Lower lobe of right lung (tissue), 2 donors: ENCODE measurements at regions not wholly inside any gene's neighbourhood (a gene's known extent, or its start where the extent isn't known, plus 50 kb on each side); places are given as distances from the start of the nearest gene placed in this dataset.

ENCODE experiments used
- ATAC-seq, 2 donors: fragments of 200-7000 bp; cut with Tn5 transposase; one replicate each; pipeline ENCODE4 v1.9.1; 2020 to 2022; ENCODE audit warnings: mild to moderate bottlenecking in 2 of 2, moderate library complexity in 2 of 2
- DNase-seq: peaks from one replicate; pipeline ENCODE4 v3.0.0-alpha.2; 2020
- H3K27ac ChIP-seq: fragments of 200-600 bp; one replicate; pipeline ENCODE4 v1.8.0; 2022
- H3K27me3 ChIP-seq: fragments of 200-600 bp; one replicate; pipeline ENCODE4 v1.8.0; 2022; ENCODE audit warnings: low read depth
- H3K36me3 ChIP-seq: fragments of 200-600 bp; one replicate; pipeline ENCODE4 v1.8.0; 2022; ENCODE audit warnings: mild to moderate bottlenecking
- H3K4me1 ChIP-seq: fragments of 200-600 bp; one replicate; pipeline ENCODE4 v1.8.0; 2022
- H3K4me3 ChIP-seq: fragments of 200-600 bp; one replicate; pipeline ENCODE4 v1.8.0; 2022; ENCODE audit warnings: mild to moderate bottlenecking
- H3K9me3 ChIP-seq: fragments of 200-600 bp; one replicate; pipeline ENCODE4 v1.8.0; 2022
- intact Hi-C: fragments of 100-400 bp; cut with DNase I; formaldehyde crosslinking; loops from one replicate; pipeline ENCODE4 v1.11.0; 2022
- TF ChIP-seq, protein P1 (sequence below): fragments of 200-600 bp; IDR thresholded peaks from one replicate; pipeline ENCODE4 v1.8.0; 2022; ENCODE audit warnings: antibody characterized with exemption, mild to moderate bottlenecking
- donor health status: DM: no; HTN: yes; CAD: no; lungs with severe emphysema.

DNA sequence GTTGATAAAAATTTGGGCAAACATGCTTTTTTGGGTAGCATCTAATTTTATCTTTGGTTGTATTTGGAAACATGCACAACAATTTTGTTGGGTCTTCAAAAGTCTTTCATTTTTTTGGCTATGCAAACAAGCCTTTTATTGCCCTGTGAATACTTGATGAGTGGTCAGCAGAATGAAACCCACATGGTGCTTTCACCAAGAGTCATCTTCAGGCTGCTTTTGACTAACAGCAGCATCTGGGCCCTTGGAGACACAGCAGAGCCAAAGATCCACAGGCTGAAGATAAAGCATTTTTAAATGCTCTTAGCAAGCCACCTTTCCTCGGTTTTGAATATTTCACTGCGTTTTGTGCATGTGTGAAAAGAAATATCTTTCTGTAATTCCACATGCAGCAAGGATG is 154.9 kb downstream of the FGF9 start:
- Histone ChIP-seq H3K4me3 (no peak overlapping the region), H3K27ac (no peak overlapping the region), H3K27me3 (no peaks in the 10 kb centered on the region), H3K4me1 (peaks cover 7% of the 10 kb centered on the region), H3K36me3 (no peaks in the 10 kb centered on the region), H3K9me3 (no peaks in the 10 kb centered on the region)
- no peak for ATAC-seq
- TF ChIP-seq, protein P1, sequence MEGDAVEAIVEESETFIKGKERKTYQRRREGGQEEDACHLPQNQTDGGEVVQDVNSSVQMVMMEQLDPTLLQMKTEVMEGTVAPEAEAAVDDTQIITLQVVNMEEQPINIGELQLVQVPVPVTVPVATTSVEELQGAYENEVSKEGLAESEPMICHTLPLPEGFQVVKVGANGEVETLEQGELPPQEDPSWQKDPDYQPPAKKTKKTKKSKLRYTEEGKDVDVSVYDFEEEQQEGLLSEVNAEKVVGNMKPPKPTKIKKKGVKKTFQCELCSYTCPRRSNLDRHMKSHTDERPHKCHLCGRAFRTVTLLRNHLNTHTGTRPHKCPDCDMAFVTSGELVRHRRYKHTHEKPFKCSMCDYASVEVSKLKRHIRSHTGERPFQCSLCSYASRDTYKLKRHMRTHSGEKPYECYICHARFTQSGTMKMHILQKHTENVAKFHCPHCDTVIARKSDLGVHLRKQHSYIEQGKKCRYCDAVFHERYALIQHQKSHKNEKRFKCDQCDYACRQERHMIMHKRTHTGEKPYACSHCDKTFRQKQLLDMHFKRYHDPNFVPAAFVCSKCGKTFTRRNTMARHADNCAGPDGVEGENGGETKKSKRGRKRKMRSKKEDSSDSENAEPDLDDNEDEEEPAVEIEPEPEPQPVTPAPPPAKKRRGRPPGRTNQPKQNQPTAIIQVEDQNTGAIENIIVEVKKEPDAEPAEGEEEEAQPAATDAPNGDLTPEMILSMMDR: no peak
- intact Hi-C loops: no loop called here
- no peak for DNase-seq

DNA sequence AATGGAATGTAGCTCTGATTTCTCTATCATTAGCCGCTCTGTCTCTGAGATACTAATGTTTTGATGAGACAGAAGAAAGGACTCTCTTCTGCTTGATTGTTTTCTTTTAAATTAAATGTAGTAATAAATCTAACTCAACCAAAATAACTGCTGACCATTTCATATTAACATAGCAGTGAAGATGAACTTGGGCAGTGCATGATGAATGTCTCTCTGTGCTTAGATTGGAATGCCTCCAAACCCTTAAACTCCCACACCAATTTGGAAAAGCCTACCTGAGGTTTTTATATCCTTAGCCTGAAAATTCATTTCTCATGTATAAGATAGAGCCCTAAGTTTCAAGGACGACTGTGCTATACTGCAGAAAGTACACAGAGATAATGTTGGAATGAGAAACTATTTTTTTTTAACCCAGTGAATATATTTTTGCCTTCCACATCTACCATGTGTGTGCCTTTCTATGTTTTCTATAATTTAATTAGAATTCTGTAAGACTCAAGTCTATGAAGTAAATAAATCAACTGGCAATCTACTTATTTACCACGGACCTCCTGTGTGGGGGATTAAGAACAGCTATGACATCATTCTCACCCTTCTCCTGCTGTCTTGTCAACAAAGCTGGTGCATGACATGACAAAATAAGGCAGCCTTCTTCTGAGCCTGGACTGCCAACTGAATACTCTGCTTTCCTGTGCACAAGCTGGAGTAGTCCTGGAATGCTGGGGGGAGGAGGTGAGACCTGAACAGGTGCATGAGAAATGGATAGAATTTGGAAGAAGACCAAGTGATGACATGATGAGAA is 155.5 kb downstream of the FGF9 start:
- H3K4me1 ChIP-seq: peaks cover 7% of the 10 kb centered on the region
- H3K36me3 ChIP-seq: no peaks in the 10 kb centered on the region
- no peak overlapping the region for H3K4me3 ChIP-seq
- intact Hi-C loops: no loop called here
- H3K27ac ChIP-seq: no peak overlapping the region
- DNase-seq (no peak), ATAC-seq (no peak)
- H3K27me3 ChIP-seq: no peaks in the 10 kb centered on the region
- H3K9me3 ChIP-seq: no peaks in the 10 kb centered on the region
- TF ChIP-seq, protein P1: no peak

DNA sequence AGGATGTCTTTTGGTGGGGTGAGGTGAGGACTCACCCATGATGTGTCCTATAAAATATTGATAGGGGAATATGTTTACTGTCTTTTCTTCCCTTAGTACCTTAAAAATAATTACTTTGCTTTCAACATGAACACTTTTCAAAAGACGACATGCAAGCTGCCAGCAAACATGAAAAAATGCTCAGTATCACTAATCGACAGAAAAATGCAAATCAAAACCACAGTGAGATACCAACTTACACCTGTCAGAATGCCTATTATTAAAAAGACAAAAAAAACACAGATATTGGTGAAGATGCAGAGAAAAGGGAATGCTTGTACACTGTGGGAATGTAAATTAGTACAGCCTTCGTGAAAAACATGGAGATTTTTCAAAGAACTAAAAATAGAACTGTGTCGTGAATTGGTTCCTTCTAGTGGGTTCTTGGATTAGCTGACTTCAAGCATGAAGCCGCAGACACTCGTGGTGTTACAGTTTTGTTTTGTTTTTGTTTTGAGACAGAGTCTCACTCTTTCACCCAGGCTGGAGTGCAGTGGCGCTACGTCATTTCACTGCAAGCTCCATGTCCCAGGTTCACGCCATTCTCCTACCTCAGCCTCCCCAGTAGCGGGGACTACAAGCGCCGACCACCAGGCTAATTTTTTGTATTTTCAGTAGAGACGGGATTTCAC is 160.9 kb downstream of the FGF9 start:
- H3K27me3 ChIP-seq: no peaks in the 10 kb centered on the region
- no peak for DNase-seq
- ATAC-seq: no peak

DNA sequence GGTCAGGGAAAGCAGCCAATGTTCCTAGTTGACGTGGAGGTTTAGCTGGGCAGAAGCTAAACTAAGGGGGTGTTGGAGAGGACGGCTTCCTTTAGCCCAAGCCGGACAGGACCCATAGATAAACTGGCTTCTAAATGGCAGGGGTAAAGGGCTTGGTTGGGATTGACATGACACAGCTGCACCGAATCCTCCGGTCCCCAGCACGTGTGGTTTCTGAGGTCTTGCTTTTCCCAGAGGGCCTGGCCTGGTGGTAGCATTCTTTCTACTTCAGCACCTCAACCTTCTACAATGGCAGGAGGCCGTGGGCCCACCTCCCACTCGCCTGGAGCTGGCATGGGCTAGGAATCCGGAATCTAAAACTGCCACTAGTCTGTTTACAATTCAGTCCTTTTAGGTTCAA is 163.0 kb downstream of the FGF9 start:
- H3K4me3 ChIP-seq: no peak overlapping the region
- no peaks in the 10 kb centered on the region for H3K36me3 ChIP-seq
- H3K4me1 ChIP-seq: no peaks in the 10 kb centered on the region
- ATAC-seq: peak in 1 of 2 donors; percentile 25
- H3K9me3 ChIP-seq: no peaks in the 10 kb centered on the region
- H3K27ac ChIP-seq: no peak overlapping the region
- DNase-seq: no peak
- TF ChIP-seq, protein P1: no peak
- H3K27me3 ChIP-seq: no peaks in the 10 kb centered on the region
- intact Hi-C loops: no loop called here

More for the DNA sequence above, 160.9 kb downstream of the FGF9 start:
- Histone ChIP-seq H3K4me1 (no peaks in the 10 kb centered on the region), H3K4me3 (no peak overlapping the region), H3K9me3 (no peaks in the 10 kb centered on the region), H3K27ac (no peak overlapping the region), H3K36me3 (no peaks in the 10 kb centered on the region)
- intact Hi-C loops: no loop called here
- TF ChIP-seq, protein P1: no peak

DNA sequence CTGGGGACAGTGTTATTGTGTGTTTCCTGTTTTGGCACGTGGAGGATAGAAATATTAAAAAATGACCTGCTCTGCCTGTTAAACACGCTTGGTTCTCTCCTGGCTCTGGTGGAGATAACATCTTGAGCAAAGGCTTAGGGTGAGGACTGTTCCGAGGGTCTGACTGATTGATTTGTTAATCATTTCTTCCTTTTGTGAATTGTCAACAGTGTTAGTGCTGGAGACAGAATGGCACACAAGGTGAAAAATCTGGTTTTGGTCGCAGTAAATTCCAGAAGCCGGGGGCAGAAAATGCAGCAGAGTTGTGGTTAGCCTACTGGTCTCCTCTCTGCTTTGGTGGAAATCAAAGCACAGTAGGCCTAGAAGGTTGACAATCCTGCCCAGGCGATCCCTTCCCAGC is 163.6 kb downstream of the FGF9 start:
- ATAC-seq (no peak), DNase-seq (no peak)
- Histone ChIP-seq H3K4me1 (no peaks in the 10 kb centered on the region), H3K27ac (no peak overlapping the region), H3K9me3 (no peaks in the 10 kb centered on the region), H3K27me3 (no peaks in the 10 kb centered on the region), H3K4me3 (no peak overlapping the region), H3K36me3 (no peaks in the 10 kb centered on the region)
- intact Hi-C loops: no loop called here
- TF ChIP-seq, protein P1: no peak
